ENCODE measurements at regions not wholly inside any gene's neighbourhood (a gene's known extent, or its start where the extent isn't known, plus 50 kb on each side); places are given as distances from the start of the nearest gene placed in this dataset.

DNA sequence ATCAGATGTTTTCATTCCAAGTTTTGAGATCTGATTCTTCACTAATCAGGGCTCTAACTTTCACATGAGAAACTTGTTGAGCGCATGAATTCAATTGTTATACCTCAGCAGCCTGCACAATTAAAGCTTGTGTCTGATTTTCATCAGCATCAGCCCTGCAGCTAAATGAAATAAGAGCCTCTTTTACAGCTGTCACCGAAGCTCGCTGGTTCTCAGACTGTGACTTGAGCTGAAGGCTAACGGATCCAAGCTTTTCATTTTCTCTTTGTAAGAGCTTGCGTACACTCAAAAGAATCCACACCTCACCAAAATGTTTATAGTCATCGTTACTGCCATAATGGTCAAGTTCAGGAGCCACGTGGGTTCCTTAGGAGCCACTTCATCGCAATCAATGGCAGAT lies 65.5 kb upstream of the BEGAIN start:
- no peak overlapping the region for H3K4me3 ChIP-seq (ENCODE audit: low read length in 2 of 2)
- intact Hi-C loops (cut with micrococcal nuclease), result no loop called here
- H3K9me3 Mint-ChIP-seq, result no peaks in the 10 kb centered on the region
- no peak overlapping the region for H3K27ac ChIP-seq (ENCODE audit: low read depth, low read length)
- no peak overlapping the region for H3K27ac Mint-ChIP-seq
- peaks cover 4% of the 10 kb centered on the region for H3K27me3 ChIP-seq (ENCODE audit: insufficient read depth, low read length)
- ChIA-PET CTCF (ENCODE audit: partially characterized antibody) (interaction anchor here (0.7 to 10.1 kb wide), 21 partner anchors 8 to 278 kb away, joined by 3 to 185 read pairs (median 4); partner anchors contain the start of gene WDR25), POLR2A (ENCODE audit: partially characterized antibody) (interaction anchor here (0.9 kb wide), 1 partner anchor 268 kb away, joined by 3 read pairs; no protein-coding TSS in a partner anchor)
- H3K4me1 ChIP-seq (ENCODE audit: insufficient read depth, low read length), result peaks cover 14% of the 10 kb centered on the region
- H3K36me3 Mint-ChIP-seq, result no peaks in the 10 kb centered on the region
- no peak for DNase-seq
- H3K4me1 Mint-ChIP-seq, result peaks cover 0 to 11% (median 4%) of the 10 kb centered on the region in 4 donors
- H3K9me3 ChIP-seq (ENCODE audit: control insufficient read depth in 1 of 2, low read length in 2 of 2), result no peaks in the 10 kb centered on the region
- H3K27me3 Mint-ChIP-seq, result peaks cover 7 to 15% of the 10 kb centered on the region in 2 donors
- no peak overlapping the region for H3K4me3 Mint-ChIP-seq
- H3K36me3 ChIP-seq (ENCODE audit: insufficient read depth, low read length), result no peaks in the 10 kb centered on the region

DNA sequence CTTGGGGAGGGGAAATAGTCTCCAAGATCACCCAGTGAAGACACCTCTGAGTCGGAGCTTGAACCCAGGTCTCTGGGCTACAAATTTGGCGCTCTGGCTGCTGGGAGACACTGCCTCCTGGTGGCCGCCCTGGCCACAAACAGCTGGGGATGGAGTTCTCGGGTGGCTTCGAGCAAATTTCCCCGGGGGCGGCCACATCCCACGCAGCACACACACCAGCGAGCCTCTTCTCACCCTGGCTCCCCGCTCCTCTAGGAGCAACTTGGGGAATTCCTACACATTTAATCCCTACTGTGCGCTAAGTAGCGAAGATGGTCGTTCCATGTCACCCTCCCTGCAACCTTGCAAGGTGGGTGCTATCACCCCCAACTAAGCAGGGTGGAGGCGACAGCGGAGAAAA lies 66.2 kb upstream of the BEGAIN start:
- H3K36me3 Mint-ChIP-seq, result no peaks in the 10 kb centered on the region
- CTCF ChIA-PET (ENCODE audit: partially characterized antibody), result interaction anchor here (0.8 to 10.1 kb wide), 18 partner anchors 9 to 276 kb away, joined by 3 to 185 read pairs (median 5); partner anchors contain the start of gene WDR25
- H3K4me3 Mint-ChIP-seq, result peak overlapping the region in 4 of 8 donors; percentile 20 to 63 (median 32)
- peak in 3 of 5 donors; percentile 30 to 33 (median 31) for DNase-seq
- POLR2A ChIA-PET (ENCODE audit: partially characterized antibody), result no interaction called here
- no peak overlapping the region for H3K27ac Mint-ChIP-seq
- no peaks in the 10 kb centered on the region for H3K9me3 Mint-ChIP-seq
- H3K27me3 Mint-ChIP-seq, result peaks cover 7 to 15% of the 10 kb centered on the region in 2 donors
- peaks cover 14% of the 10 kb centered on the region for H3K4me1 ChIP-seq (ENCODE audit: insufficient read depth, low read length)
- peaks cover 4% of the 10 kb centered on the region for H3K27me3 ChIP-seq (ENCODE audit: insufficient read depth, low read length)
- H3K4me1 Mint-ChIP-seq, result peaks cover 0 to 11% (median 4%) of the 10 kb centered on the region in 4 donors
- no peaks in the 10 kb centered on the region for H3K9me3 ChIP-seq (ENCODE audit: control insufficient read depth in 1 of 2, low read length in 2 of 2)
- no peaks in the 10 kb centered on the region for H3K36me3 ChIP-seq (ENCODE audit: insufficient read depth, low read length)
- no peak overlapping the region for H3K27ac ChIP-seq (ENCODE audit: low read depth, low read length)
- no peak overlapping the region for H3K4me3 ChIP-seq (ENCODE audit: low read length in 2 of 2)
- intact Hi-C loops (cut with micrococcal nuclease), result no loop called here

DNA sequence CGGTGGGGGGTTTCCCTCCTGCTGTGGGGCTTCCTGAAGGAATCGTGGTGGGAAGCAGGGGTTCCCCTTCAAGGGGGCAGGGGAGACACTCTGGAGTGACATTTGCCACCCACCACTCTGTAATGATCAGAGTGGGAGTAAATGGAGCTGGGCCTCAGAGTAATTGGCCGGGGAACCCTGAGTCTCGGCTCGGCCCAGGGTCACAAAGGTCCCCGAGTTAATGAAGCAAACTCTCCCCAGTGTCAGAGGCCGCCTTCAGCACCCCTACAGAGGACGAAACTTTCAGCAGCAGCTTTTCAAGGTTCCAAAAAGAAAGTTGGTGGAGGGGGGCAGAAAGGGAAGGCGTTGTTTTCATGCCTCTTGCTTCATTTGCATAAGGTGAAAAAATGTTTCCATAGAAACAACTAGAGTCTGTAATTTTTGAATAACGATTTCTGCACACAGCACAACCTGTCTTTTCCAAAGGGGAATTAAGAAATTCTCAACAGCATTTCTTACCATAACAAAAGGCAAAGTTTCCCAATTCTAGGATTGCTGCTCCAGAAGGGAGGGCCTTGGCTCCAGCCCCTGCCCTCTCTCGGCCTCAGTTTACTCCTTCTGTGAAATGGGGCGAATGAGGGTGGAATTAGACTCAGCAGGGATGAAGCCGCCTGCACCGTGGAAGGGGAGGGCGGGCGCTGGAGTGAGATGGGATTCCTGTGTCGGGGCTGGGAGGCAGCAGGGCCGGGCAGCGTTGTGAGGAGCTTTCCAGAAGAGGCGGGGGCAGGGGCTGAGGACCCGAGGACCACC lies 67.0 kb upstream of the BEGAIN start:
- Histone ChIP-seq H3K4me3 (ENCODE audit: low read length in 2 of 2) (no peak overlapping the region), H3K9me3 (ENCODE audit: control insufficient read depth in 1 of 2, low read length in 2 of 2) (no peaks in the 10 kb centered on the region), H3K36me3 (ENCODE audit: insufficient read depth, low read length) (no peaks in the 10 kb centered on the region), H3K27ac (ENCODE audit: low read depth, low read length) (no peak overlapping the region), H3K4me1 (ENCODE audit: insufficient read depth, low read length) (peaks cover 14% of the 10 kb centered on the region), H3K27me3 (ENCODE audit: insufficient read depth, low read length) (peaks cover 4% of the 10 kb centered on the region)
- H3K4me1 Mint-ChIP-seq, result peaks cover 0 to 11% (median 4%) of the 10 kb centered on the region in 4 donors
- H3K4me3 Mint-ChIP-seq, result peak overlapping the region in 1 of 8 donors; percentile 58
- H3K27me3 Mint-ChIP-seq, result peaks cover 7 to 15% of the 10 kb centered on the region in 2 donors
- no peak overlapping the region for H3K27ac Mint-ChIP-seq
- ChIA-PET POLR2A (ENCODE audit: partially characterized antibody) (no interaction called here), CTCF (ENCODE audit: partially characterized antibody) (interaction anchor here (1.1 to 10.1 kb wide), 10 partner anchors 8 to 269 kb away, joined by 3 to 185 read pairs (median 8); no protein-coding TSS in a partner anchor)
- H3K36me3 Mint-ChIP-seq, result no peaks in the 10 kb centered on the region
- intact Hi-C loops (cut with micrococcal nuclease), result loop anchor here (1.0 to 2.0 kb wide), 2 partner anchors 213 to 271 kb away; no protein-coding TSS in a partner anchor
- no peak for DNase-seq
- H3K9me3 Mint-ChIP-seq, result no peaks in the 10 kb centered on the region

DNA sequence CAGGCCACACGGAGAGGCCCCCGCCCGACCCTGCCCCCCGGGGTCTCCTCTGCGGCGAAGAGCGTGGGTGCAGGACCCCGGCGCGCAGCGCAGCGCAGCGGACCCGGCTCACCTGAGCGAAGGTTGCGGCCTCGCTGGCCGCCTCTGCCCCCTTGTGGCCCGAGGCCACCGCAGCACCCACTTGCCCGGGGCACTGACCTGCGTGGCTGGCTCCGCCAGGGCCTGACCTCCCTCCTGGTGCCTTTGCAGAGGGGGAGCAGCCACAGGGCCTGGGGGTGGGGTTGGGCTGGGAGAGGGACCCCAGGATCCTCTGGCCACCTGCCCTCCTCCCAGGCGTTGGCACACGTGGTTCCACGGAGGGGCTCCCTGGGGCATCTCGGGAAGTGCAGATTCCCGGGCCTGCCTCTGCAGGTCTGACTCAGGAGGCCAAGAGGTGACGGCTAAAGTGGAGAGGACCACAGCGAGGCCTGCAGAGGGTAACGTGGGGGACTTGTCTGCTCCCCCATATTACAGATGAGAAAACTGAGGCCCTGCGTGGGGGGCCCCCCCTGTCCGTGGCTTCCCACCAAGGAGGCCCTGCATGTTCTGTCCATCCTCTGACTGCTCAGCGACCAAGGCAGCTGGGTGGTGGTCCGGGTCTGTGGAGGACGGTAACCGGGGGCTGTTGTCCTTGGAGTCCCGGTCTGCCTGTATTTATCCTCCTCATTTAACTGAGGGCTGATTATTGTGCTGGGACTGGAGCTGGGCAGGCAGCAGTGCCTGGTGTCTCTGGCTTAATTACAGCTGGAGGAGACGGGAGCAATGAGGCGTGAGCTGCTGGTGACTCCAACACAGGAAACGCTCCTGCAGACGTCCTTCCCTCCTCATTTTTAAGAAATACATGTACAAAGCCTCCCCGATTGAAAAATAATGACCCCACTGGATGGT lies 67.9 kb upstream of the BEGAIN start:
- Histone ChIP-seq H3K4me1 (ENCODE audit: insufficient read depth, low read length) (peaks cover 14% of the 10 kb centered on the region), H3K9me3 (ENCODE audit: control insufficient read depth in 1 of 2, low read length in 2 of 2) (no peaks in the 10 kb centered on the region), H3K27ac (ENCODE audit: low read depth, low read length) (no peak overlapping the region), H3K4me3 (ENCODE audit: low read length in 2 of 2) (no peak overlapping the region), H3K27me3 (ENCODE audit: insufficient read depth, low read length) (peaks cover 4% of the 10 kb centered on the region), H3K36me3 (ENCODE audit: insufficient read depth, low read length) (no peaks in the 10 kb centered on the region)
- POLR2A ChIA-PET (ENCODE audit: partially characterized antibody), result no interaction called here
- Mint-ChIP-seq H3K4me1 (peaks cover 0 to 11% (median 4%) of the 10 kb centered on the region in 4 donors), H3K36me3 (no peaks in the 10 kb centered on the region), H3K27ac (no peak overlapping the region), H3K27me3 (peaks cover 7 to 15% of the 10 kb centered on the region in 2 donors), H3K9me3 (no peaks in the 10 kb centered on the region), H3K4me3 (no peak overlapping the region)
- DNase-seq, result peak in 4 of 5 donors; percentile 41 to 45 (median 43)
- CTCF ChIA-PET (ENCODE audit: partially characterized antibody), result interaction anchor here (1.1 to 10.1 kb wide), 10 partner anchors 8 to 974 kb away, joined by 3 to 185 read pairs (median 6); no protein-coding TSS in a partner anchor
- intact Hi-C loops (cut with micrococcal nuclease), result loop anchor here (1.0 to 2.0 kb wide), 2 partner anchors 214 to 272 kb away; no protein-coding TSS in a partner anchor

DNA sequence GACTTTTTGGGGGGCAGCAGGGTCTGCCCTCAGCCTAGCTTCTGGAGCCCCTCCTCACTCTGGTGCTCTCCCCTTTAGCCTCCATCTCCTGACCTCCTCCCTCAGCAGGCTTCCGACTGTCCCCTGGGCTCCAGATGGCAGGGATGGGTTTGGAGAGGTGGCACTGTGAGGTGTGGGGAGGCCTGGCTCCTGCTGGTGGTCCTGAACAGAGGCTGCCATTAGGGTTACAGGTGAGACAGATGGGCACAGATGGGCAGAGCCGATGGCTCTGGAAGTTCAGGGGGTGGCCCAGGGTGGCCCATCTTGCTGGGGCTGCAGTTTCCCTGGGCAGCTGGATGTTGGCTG lies 68.5 kb upstream of the BEGAIN start:
- H3K36me3 ChIP-seq (ENCODE audit: insufficient read depth, low read length), result no peaks in the 10 kb centered on the region
- no peak for DNase-seq
- no peaks in the 10 kb centered on the region for H3K9me3 Mint-ChIP-seq
- H3K27me3 Mint-ChIP-seq, result peaks cover 7 to 15% of the 10 kb centered on the region in 2 donors
- POLR2A ChIA-PET (ENCODE audit: partially characterized antibody), result no interaction called here
- peak overlapping the region in 1 of 8 donors; percentile 11 for H3K4me3 Mint-ChIP-seq
- H3K36me3 Mint-ChIP-seq, result no peaks in the 10 kb centered on the region
- intact Hi-C loops (cut with micrococcal nuclease), result loop anchor here (2.0 kb wide), 1 partner anchor 215 kb away; no protein-coding TSS in a partner anchor
- H3K4me3 ChIP-seq (ENCODE audit: low read length in 2 of 2), result no peak overlapping the region
- H3K9me3 ChIP-seq (ENCODE audit: control insufficient read depth in 1 of 2, low read length in 2 of 2), result no peaks in the 10 kb centered on the region
- peaks cover 4% of the 10 kb centered on the region for H3K27me3 ChIP-seq (ENCODE audit: insufficient read depth, low read length)
- CTCF ChIA-PET (ENCODE audit: partially characterized antibody), result interaction anchor here (0.6 to 10.1 kb wide), 9 partner anchors 10 to 973 kb away, joined by 3 to 185 read pairs (median 3); no protein-coding TSS in a partner anchor
- no peak overlapping the region for H3K27ac Mint-ChIP-seq
- H3K4me1 ChIP-seq (ENCODE audit: insufficient read depth, low read length), result peaks cover 14% of the 10 kb centered on the region
- peaks cover 0 to 11% (median 4%) of the 10 kb centered on the region in 4 donors for H3K4me1 Mint-ChIP-seq
- no peak overlapping the region for H3K27ac ChIP-seq (ENCODE audit: low read depth, low read length)

DNA sequence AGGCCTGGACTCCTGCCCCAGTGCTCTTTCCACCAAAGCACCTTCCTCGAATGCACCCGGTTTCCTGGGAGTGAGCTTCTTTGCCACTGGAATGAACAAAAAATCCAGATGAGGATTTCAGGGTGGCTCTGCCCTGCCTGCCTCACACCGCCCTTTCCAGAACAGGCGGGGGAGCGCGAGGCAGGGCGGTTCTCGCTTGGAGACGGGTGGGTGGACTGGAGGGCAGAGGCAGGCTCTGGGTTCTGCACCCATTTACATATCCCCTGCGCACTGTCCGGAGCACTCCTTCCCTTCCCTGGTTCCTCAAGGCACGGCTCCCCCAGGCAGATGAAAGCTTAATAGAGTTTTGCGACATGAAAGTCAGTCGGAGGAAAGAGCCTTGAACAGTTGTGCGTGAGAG lies 69.7 kb upstream of the DLK1 start:
- Mint-ChIP-seq H3K9me3 (no peaks in the 10 kb centered on the region), H3K4me3 (no peak overlapping the region), H3K27me3 (peaks cover 7 to 15% of the 10 kb centered on the region in 2 donors), H3K27ac (no peak overlapping the region), H3K36me3 (no peaks in the 10 kb centered on the region), H3K4me1 (peaks cover 0 to 11% (median 4%) of the 10 kb centered on the region in 4 donors)
- H3K27me3 ChIP-seq (ENCODE audit: insufficient read depth, low read length), result peaks cover 4% of the 10 kb centered on the region
- POLR2A ChIA-PET (ENCODE audit: partially characterized antibody), result no interaction called here
- no peak overlapping the region for H3K27ac ChIP-seq (ENCODE audit: low read depth, low read length)
- CTCF ChIA-PET (ENCODE audit: partially characterized antibody), result interaction anchor here (2.1 to 10.1 kb wide), 4 partner anchors 11 to 271 kb away, joined by 4 to 185 read pairs (median 44); no protein-coding TSS in a partner anchor
- intact Hi-C loops (cut with micrococcal nuclease), result no loop called here
- no peak for DNase-seq
- H3K36me3 ChIP-seq (ENCODE audit: insufficient read depth, low read length), result no peaks in the 10 kb centered on the region
- no peaks in the 10 kb centered on the region for H3K9me3 ChIP-seq (ENCODE audit: control insufficient read depth in 1 of 2, low read length in 2 of 2)
- peaks cover 14% of the 10 kb centered on the region for H3K4me1 ChIP-seq (ENCODE audit: insufficient read depth, low read length)
- H3K4me3 ChIP-seq (ENCODE audit: low read length in 2 of 2), result no peak overlapping the region
